Neural progenitor cell (in vitro differentiated cells): ENCODE measurements at regions not wholly inside any gene's neighbourhood (a gene's known extent, or its start where the extent isn't known, plus 50 kb on each side); places are given as distances from the start of the nearest gene placed in this dataset.

Experiments used
- EZH2 ChIP-seq: fragments of 200-600 bp; sonication (generic); IDR thresholded peaks from 2 replicates; pipeline ENCODE4 v1.6.1; 2017; ENCODE audit warnings: antibody characterized with exemption, mild to moderate bottlenecking, moderate library complexity
- EZH2phosphoT487 ChIP-seq: fragments of 200-600 bp; sonication (generic); IDR thresholded peaks from 2 replicates; pipeline ENCODE4 v1.6.1; 2017; ENCODE audit warnings: antibody characterized with exemption
- TF ChIP-seq, protein P1 (sequence below): fragments of 200-600 bp; sonication (generic); IDR thresholded peaks from 2 replicates; pipeline ENCODE4 v1.5.1; 2017; ENCODE audit warnings: antibody characterized with exemption, mild to moderate bottlenecking

DNA sequence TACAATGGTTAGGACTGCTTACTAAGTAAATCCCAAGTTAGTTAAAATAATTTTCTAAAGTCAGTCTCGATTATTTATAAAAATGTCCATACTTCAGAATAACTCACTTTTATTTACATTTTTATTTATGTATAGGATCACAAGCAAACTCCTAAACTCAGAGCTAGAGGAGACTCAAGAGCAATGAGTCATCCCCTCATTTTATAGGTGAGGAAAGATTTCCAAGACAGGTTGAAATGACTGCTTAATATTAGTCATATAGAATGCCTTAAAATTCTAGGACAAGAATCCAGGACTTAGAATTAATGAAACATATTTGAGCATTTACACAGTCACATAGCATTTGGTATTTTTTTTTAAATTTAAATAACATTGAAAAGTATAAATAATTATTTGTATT lies 983.8 kb downstream of the SI start:
- TF ChIP-seq, protein P1, sequence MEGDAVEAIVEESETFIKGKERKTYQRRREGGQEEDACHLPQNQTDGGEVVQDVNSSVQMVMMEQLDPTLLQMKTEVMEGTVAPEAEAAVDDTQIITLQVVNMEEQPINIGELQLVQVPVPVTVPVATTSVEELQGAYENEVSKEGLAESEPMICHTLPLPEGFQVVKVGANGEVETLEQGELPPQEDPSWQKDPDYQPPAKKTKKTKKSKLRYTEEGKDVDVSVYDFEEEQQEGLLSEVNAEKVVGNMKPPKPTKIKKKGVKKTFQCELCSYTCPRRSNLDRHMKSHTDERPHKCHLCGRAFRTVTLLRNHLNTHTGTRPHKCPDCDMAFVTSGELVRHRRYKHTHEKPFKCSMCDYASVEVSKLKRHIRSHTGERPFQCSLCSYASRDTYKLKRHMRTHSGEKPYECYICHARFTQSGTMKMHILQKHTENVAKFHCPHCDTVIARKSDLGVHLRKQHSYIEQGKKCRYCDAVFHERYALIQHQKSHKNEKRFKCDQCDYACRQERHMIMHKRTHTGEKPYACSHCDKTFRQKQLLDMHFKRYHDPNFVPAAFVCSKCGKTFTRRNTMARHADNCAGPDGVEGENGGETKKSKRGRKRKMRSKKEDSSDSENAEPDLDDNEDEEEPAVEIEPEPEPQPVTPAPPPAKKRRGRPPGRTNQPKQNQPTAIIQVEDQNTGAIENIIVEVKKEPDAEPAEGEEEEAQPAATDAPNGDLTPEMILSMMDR, result no peak
- TF ChIP-seq EZH2 (no peak), EZH2phosphoT487 (no peak)
